Endodermal cell (in vitro differentiated cells): ENCODE measurements at regions not wholly inside any gene's neighbourhood (a gene's known extent, or its start where the extent isn't known, plus 50 kb on each side); places are given as distances from the start of the nearest gene placed in this dataset.

ENCODE experiments used
- DNase-seq: peaks from one replicate; pipeline ENCODE4 v3.0.0-alpha.2; 2017
- H3K27ac ChIP-seq: 2 replicates; pipeline ENCODE4 v1.5.1; 2013; ENCODE audit warnings: mild to moderate bottlenecking, low read depth, low read length, moderate library complexity
- H3K27me3 ChIP-seq: 2 replicates; pipeline ENCODE4 v1.6.1; 2013; ENCODE audit warnings: mild to moderate bottlenecking, low read length, moderate library complexity; ENCODE audit not compliant: insufficient read depth, control insufficient read depth, poor library complexity, severe bottlenecking
- H3K36me3 ChIP-seq: 2 replicates; pipeline ENCODE4 v1.7.0; 2013; ENCODE audit warnings: mild to moderate bottlenecking, low read length, moderate library complexity; ENCODE audit not compliant: control insufficient read depth, insufficient read depth
- H3K4me1 ChIP-seq: one replicate; pipeline ENCODE4 v1.7.0; 2013; ENCODE audit warnings: low read length; ENCODE audit not compliant: control insufficient read depth, insufficient read depth
- H3K4me3 ChIP-seq: 2 replicates; pipeline ENCODE4 v1.5.1; 2013; ENCODE audit warnings: mild to moderate bottlenecking, low read length, moderate library complexity
- H3K9ac ChIP-seq: 2 replicates; pipeline ENCODE4 v1.6.1; 2013; ENCODE audit warnings: mild to moderate bottlenecking, low read length, moderate library complexity; ENCODE audit not compliant: poor library complexity, severe bottlenecking; ENCODE audit errors: extremely low read depth
- H3K9me3 ChIP-seq: 2 replicates; pipeline ENCODE4 v1.6.1; 2013; ENCODE audit warnings: mild to moderate bottlenecking, low read length, moderate library complexity; ENCODE audit not compliant: control insufficient read depth
- H3K27ac Mint-ChIP-seq: 2 replicates; pipeline ENCODE4 v1.8.0; 2020; ENCODE audit warnings: mixed read lengths
- H3K27me3 Mint-ChIP-seq: 2 replicates; pipeline ENCODE4 v1.8.0; 2021; ENCODE audit warnings: mild to moderate bottlenecking, mixed read lengths; ENCODE audit not compliant: insufficient read depth
- H3K36me3 Mint-ChIP-seq: 2 replicates; pipeline ENCODE4 v1.8.0; 2020; ENCODE audit warnings: low read depth, mixed read lengths
- H3K4me1 Mint-ChIP-seq: 2 replicates; pipeline ENCODE4 v1.8.0; 2020; ENCODE audit warnings: mixed read lengths
- H3K4me3 Mint-ChIP-seq: 2 replicates; pipeline ENCODE4 v1.8.0; 2020; ENCODE audit warnings: mild to moderate bottlenecking, moderate library complexity, mixed read lengths
- H3K9me3 Mint-ChIP-seq: 2 replicates; pipeline ENCODE4 v1.8.0; 2020; ENCODE audit warnings: mild to moderate bottlenecking, mixed read lengths
- CTCF ChIP-seq: fragments of 200-600 bp; sonication (generic); conservative IDR thresholded peaks from 2 replicates; pipeline ENCODE4 v1.5.0; 2021; ENCODE audit warnings: antibody characterized with exemption, mild to moderate bottlenecking
- WGBS, 2 experiments: methylation state at CpG; one replicate each; pipeline versions ENCODE4 v1.1.5 to v1.1.7; 2013; ENCODE audit warnings: missing lambda C conversion rate in 2 of 2, mixed read lengths in 1 of 2; ENCODE audit not compliant: insufficient coverage in 1 of 2, insufficient read length in 1 of 2; 5-methylcytosine and 5-hydroxymethylcytosine counted together

GRCh38 chr7:22019931-22020330 is 74.2 kb upstream of the CDCA7L start:
- Mint-ChIP-seq H3K4me3 (no peak overlapping the region), H3K27ac (no peak overlapping the region), H3K27me3 (peaks cover 9% of the 10 kb centered on the region), H3K36me3 (no peaks in the 10 kb centered on the region), H3K9me3 (no peaks in the 10 kb centered on the region), H3K4me1 (no peaks in the 10 kb centered on the region)
- Histone ChIP-seq H3K36me3 (no peaks in the 10 kb centered on the region), H3K9ac (no peak overlapping the region), H3K27me3 (no peaks in the 10 kb centered on the region), H3K4me1 (no peaks in the 10 kb centered on the region), H3K27ac (no peak overlapping the region), H3K9me3 (no peaks in the 10 kb centered on the region), H3K4me3 (no peak overlapping the region)
- DNase-seq = no peak
- 83 to 88% methylated on average over 1 to 3 of the region's 3 CpGs for WGBS, 2 experiments
- TF ChIP-seq CTCF = no peak

DNA sequence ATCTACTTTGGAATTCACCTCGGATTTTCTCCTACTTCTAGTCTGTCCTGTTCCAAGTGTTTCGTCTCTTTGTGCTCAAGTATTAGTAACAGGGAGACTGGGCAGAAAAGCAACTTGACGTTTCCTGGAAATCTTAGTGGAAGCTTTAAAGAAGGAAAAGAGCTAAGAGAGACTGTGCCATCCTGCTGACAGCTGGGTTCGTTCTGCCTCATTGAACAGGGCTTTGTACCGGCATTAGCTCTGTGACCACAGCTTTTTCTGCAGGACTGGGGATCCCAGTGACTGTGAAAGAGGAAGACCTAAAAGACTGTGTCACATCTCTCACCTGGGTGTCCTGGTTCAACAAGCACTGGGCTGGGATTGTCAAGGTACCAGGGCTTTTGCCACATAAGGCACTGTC is 70.8 kb upstream of the CDCA7L start:
- 79 to 89% methylated on average over 5 of the region's 5 CpGs for WGBS, 2 experiments
- Mint-ChIP-seq H3K9me3 (no peaks in the 10 kb centered on the region), H3K4me3 (no peak overlapping the region), H3K27me3 (peaks cover 6% of the 10 kb centered on the region), H3K27ac (no peak overlapping the region), H3K36me3 (no peaks in the 10 kb centered on the region), H3K4me1 (no peaks in the 10 kb centered on the region)
- no peaks in the 10 kb centered on the region for H3K9me3 ChIP-seq
- no peak for DNase-seq
- no peaks in the 10 kb centered on the region for H3K27me3 ChIP-seq
- H3K36me3 ChIP-seq = no peaks in the 10 kb centered on the region
- H3K4me3 ChIP-seq = no peak overlapping the region
- no peak for TF ChIP-seq CTCF
- H3K4me1 ChIP-seq = no peaks in the 10 kb centered on the region
- no peak overlapping the region for H3K27ac ChIP-seq
- H3K9ac ChIP-seq = no peak overlapping the region

GRCh38 chr7:22013711-22014110 is 68.0 kb upstream of the CDCA7L start:
- DNase-seq = no peak
- H3K4me1 ChIP-seq = no peaks in the 10 kb centered on the region
- no peaks in the 10 kb centered on the region for H3K4me1 Mint-ChIP-seq
- no peaks in the 10 kb centered on the region for H3K36me3 Mint-ChIP-seq
- 88 to 89% methylated on average over 1 to 2 of the region's 4 CpGs for WGBS, 2 experiments
- H3K4me3 ChIP-seq = no peak overlapping the region
- H3K36me3 ChIP-seq = no peaks in the 10 kb centered on the region
- TF ChIP-seq CTCF = no peak
- H3K27me3 Mint-ChIP-seq = peaks cover 13% of the 10 kb centered on the region
- no peak overlapping the region for H3K27ac Mint-ChIP-seq
- no peak overlapping the region for H3K9ac ChIP-seq
- peaks cover 8% of the 10 kb centered on the region for H3K27me3 ChIP-seq
- no peak overlapping the region for H3K4me3 Mint-ChIP-seq
- H3K27ac ChIP-seq = no peak overlapping the region
- no peaks in the 10 kb centered on the region for H3K9me3 Mint-ChIP-seq
- H3K9me3 ChIP-seq = no peaks in the 10 kb centered on the region
